ENCODE measurements at regions not wholly inside any gene's neighbourhood (a gene's known extent, or its start where the extent isn't known, plus 50 kb on each side); places are given as distances from the start of the nearest gene placed in this dataset.

DNA sequence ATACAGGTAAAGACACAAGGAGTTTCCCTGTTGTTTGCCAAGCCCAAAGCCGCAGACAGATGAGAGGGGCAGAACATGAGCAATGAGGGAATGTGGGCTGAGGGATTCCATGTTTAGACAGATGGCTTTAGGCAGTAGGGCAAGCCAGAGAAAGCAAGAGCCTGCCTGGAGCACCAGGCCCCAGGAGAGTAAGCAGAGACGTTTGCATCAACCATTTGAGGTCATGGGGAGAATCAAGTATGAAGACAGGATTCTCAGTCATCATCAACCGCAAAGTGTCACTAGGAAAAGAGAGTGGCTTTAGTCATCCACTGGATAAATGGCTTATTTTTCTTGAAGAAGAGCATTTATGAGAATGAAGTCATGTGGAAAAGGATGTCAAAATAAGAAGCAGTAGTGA lies 184.7 kb downstream of the COG6 start:
- CTCF ChIA-PET (ENCODE audit: unreplicated experiment): no interaction called here
- Histone ChIP-seq H3K9me3 (ENCODE audit: low read length) (no peaks in the 10 kb centered on the region), H3K4me3 (ENCODE audit: low read depth, low read length, poor library complexity, severe bottlenecking) (no peak overlapping the region), H4K20me1 (ENCODE audit: insufficient read depth, low read length) (no peaks in the 10 kb centered on the region), H3K36me3 (ENCODE audit: insufficient read depth, low read length) (no peaks in the 10 kb centered on the region), H3K9me2 (ENCODE audit: insufficient read depth, low read length) (no peaks in the 10 kb centered on the region), H3K27ac (ENCODE audit: low read depth, low read length, poor library complexity, severe bottlenecking) (no peak overlapping the region), H3K4me2 (ENCODE audit: low read length) (no peak overlapping the region), H3K4me1 (ENCODE audit: insufficient read depth, low read length, poor library complexity, severe bottlenecking) (no peaks in the 10 kb centered on the region), H2AFZ (ENCODE audit: low read length) (no peak overlapping the region), H3K79me2 (ENCODE audit: insufficient read depth, low read depth, low read length) (no peaks in the 10 kb centered on the region)
- no TSS peak for BruUV-seq (replicated peaks)
- TF ChIP-seq CTCF (conservative IDR thresholded peaks at IDR 0.05; ENCODE audit: low read length) (no peak), EZH2phosphoT487 (IDR thresholded peaks at IDR 0.05; ENCODE audit: borderline replicate concordance, low read depth, low read length) (no peak)
- intact Hi-C loops (cut with micrococcal nuclease; ENCODE audit: unreplicated experiment): no loop called here
- POLR2A ChIA-PET: no interaction called here
- no peak for DNase-seq (ENCODE audit: low spot score)

- intact Hi-C loops (cut with micrococcal nuclease; ENCODE audit: unreplicated experiment): no loop called here
- BruUV-seq (replicated peaks): no TSS peak
- DNase-seq (ENCODE audit: low spot score): no peak
- no peaks in the 10 kb centered on the region for H4K20me1 ChIP-seq (ENCODE audit: insufficient read depth, low read length)
- no peak overlapping the region for H3K4me2 ChIP-seq (ENCODE audit: low read length)
- H3K9me3 ChIP-seq (ENCODE audit: low read length): no peaks in the 10 kb centered on the region
- POLR2A ChIA-PET: no interaction called here
- H3K79me2 ChIP-seq (ENCODE audit: insufficient read depth, low read depth, low read length): no peaks in the 10 kb centered on the region
- H3K4me1 ChIP-seq (ENCODE audit: insufficient read depth, low read length, poor library complexity, severe bottlenecking): no peaks in the 10 kb centered on the region
- no peak overlapping the region for H3K27ac ChIP-seq (ENCODE audit: low read depth, low read length, poor library complexity, severe bottlenecking)
- TF ChIP-seq EZH2phosphoT487 (IDR thresholded peaks at IDR 0.05; ENCODE audit: borderline replicate concordance, low read depth, low read length) (no peak), CTCF (conservative IDR thresholded peaks at IDR 0.05; ENCODE audit: low read length) (no peak)
- H3K4me3 ChIP-seq (ENCODE audit: low read depth, low read length, poor library complexity, severe bottlenecking): no peak overlapping the region
- no peak overlapping the region for H2AFZ ChIP-seq (ENCODE audit: low read length)
- H3K36me3 ChIP-seq (ENCODE audit: insufficient read depth, low read length): no peaks in the 10 kb centered on the region
- CTCF ChIA-PET (ENCODE audit: unreplicated experiment): no interaction called here
- no peaks in the 10 kb centered on the region for H3K9me2 ChIP-seq (ENCODE audit: insufficient read depth, low read length)
Observed at GRCh38 chr13:39847336-39847735, 191.9 kb downstream of the COG6 start.

GRCh38 chr13:39855236-39855635 lies 199.8 kb downstream of the COG6 start:
- H3K4me3 ChIP-seq (ENCODE audit: low read depth, low read length, poor library complexity, severe bottlenecking): no peak overlapping the region
- H3K79me2 ChIP-seq (ENCODE audit: insufficient read depth, low read depth, low read length): no peaks in the 10 kb centered on the region
- TF ChIP-seq EZH2phosphoT487 (IDR thresholded peaks at IDR 0.05; ENCODE audit: borderline replicate concordance, low read depth, low read length) (no peak), CTCF (conservative IDR thresholded peaks at IDR 0.05; ENCODE audit: low read length) (no peak)
- H3K9me3 ChIP-seq (ENCODE audit: low read length): no peaks in the 10 kb centered on the region
- DNase-seq (ENCODE audit: low spot score): no peak
- H3K4me1 ChIP-seq (ENCODE audit: insufficient read depth, low read length, poor library complexity, severe bottlenecking): no peaks in the 10 kb centered on the region
- ChIA-PET CTCF (ENCODE audit: unreplicated experiment) (no interaction called here), POLR2A (no interaction called here)
- no peaks in the 10 kb centered on the region for H3K36me3 ChIP-seq (ENCODE audit: insufficient read depth, low read length)
- H2AFZ ChIP-seq (ENCODE audit: low read length): 0 out of 2 replicates have a peak overlapping the region, but pooled peaks have one; percentile 5
- intact Hi-C loops (cut with micrococcal nuclease; ENCODE audit: unreplicated experiment): no loop called here
- H3K4me2 ChIP-seq (ENCODE audit: low read length): no peak overlapping the region
- no peak overlapping the region for H3K27ac ChIP-seq (ENCODE audit: low read depth, low read length, poor library complexity, severe bottlenecking)
- no peaks in the 10 kb centered on the region for H3K9me2 ChIP-seq (ENCODE audit: insufficient read depth, low read length)
- H4K20me1 ChIP-seq (ENCODE audit: insufficient read depth, low read length): no peaks in the 10 kb centered on the region
- BruUV-seq (replicated peaks): no TSS peak
